ENCODE measurements at regions not wholly inside any gene's neighbourhood (a gene's known extent, or its start where the extent isn't known, plus 50 kb on each side); places are given as distances from the start of the nearest gene placed in this dataset.

DNA sequence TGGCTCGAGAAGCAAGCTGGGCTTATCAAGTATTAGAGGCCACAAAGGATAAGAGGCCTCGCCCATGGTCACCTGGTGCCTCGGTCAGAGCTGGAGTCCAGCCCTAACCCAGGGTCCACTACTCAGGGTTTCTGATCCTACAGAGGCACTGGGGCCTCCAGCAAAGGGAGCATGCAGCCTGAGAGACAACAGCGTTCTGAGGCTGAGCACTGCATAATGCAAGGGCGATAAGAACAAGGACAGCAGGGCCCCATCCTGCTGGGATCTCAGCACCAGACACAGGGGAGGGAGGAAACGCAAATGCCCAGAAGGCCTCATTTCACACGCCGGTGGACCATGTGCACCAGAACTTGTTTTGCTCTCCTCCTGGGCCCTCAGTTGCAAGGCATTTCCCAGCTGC is 63.0 kb downstream of the C5orf15 start:
- no peak for DNase-seq (ENCODE audit: low read depth)

DNA sequence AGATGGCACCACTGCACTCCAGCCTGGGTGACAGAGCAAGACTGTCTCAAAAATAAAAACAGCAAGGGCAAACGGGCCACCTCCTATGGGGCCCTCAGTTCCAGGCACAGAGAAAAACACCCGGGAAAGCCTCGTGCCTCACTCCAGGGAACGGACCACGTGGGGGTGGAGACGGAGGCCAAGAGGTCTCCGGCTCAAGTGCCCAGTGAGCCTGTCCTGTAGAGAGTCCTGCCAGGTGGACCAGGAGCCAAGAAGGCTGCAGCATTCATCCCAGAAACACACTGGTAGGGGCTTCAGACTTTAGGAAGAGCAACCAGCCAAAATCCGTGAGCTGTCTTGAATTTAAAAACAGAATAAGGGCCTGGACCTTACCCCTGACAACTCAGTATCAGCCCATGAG is 63.8 kb downstream of the C5orf15 start:
- DNase-seq (ENCODE audit: low read depth): no peak

DNA sequence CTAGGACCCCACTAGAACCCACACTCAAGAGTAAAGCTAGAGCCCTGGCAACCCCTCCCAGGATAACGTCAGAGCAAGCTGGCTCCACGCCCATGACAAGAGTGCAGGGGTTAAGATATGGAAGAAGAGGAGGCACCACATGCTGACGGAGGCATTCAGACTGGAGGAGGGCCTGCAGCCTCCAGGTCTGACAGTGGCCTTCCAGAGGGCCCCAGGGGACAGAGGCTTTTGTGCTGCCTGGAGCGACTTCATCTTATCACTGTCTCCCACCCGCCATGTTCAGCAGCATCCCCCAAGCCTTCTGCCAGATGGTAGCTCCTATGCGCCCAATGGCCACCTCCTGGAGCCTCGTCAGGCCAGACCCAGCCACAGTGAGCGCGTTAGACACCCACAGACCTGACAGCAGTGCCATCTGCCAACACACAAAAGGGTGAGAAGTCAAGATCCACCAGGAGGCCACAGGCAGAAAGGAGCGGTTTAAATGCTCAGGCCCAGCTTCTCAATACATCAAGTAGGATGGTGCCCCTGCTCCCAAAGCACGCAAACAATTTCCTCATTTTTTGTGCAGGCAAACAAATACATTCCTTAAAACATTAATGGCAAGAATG is 65.8 kb downstream of the C5orf15 start:
- no peak for DNase-seq (ENCODE audit: low read depth)

DNA sequence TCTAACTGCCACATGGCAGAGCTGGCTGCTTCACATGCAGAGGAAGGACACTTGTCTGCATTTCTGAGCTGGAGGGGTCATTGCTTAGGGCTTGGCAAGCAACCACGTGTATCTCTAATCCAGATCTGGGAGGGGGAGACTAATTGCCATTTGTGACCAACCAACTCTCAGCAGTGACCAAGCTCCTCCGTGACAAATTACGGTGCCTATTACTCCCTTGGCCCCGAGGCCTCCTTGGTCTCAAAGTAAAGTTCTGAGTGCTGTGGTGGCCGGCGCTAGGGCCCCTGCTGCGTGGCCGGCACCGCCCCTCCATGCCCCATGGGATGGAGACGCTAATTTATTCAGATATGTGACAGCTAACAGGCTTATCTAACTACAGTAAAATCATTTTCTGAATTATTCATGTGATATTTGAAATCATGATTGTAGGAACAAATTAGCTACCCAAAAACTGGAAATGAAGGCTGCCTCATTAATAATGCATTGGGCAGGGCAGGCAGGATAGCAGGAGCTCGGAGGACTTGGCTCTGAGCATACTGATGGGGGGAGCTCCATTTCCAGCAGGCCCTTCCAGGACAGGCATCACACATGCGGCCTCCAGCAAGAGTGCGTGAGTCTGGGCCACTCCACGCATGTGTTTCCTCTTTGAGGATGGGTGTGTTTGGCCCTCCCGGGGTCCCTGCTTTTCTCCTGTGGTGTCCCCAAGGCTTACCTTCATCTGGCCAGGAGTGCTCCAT is 67.7 kb downstream of the C5orf15 start:
- no peak for DNase-seq (ENCODE audit: low read depth)

DNA sequence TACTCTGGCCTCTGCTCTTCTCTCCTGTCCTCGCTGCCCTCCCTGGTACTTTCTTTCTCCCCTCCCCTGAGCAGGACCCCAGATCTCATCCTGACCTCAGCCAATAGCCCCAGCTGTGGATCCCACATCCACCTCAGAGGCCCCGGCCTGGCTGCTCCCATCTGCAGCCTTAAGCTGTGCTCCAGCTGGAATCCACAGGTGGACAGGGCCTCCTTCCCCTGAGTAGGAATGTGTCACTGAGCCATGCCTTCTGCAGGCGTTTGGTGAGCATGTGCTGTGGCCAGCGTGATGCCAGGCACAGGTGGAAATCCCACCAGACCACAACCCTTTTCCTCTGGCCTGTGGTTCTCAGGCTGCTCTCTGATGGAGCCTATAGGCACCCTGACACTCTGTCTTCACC is 68.9 kb downstream of the C5orf15 start:
- no peak for DNase-seq (ENCODE audit: low read depth)

DNA sequence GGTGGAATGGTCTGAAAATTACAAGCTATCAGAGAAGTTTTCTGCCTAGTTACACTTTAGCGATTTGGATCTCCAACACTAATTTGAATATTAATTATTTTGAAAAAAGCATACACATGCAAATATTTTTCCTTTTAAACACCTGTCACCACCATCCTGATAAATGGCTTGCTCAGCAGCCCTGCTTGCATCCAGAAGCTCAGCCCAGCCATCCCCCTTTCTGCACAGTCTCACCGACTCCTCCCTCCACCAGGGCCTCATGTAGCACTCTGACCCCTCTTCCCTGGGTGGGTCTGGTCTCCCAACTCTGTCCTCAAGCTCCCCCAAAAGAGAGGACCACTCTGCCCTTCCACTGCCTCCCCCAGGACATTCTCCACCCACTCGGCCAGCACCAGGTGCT is 70.0 kb downstream of the C5orf15 start:
- no peak for DNase-seq (ENCODE audit: low read depth)

DNA sequence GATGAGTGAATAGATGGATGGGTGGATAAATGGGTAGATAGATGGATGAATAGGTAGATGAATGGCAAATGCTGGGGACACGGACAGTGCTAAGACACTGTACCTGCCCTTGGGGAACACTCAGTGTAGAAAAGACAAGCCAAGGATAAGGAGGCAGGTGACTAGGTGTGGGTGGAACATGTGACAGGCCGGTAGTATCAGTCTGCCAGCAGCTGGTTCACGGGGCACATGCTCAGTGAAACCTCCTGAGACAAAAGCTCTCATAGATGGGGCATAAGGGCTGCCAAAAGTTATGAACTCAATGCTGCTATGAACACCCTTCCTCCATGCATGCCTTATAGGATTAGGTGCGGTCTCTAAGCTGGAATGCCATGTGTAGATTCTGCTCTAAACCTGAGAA is 71.0 kb downstream of the C5orf15 start:
- no peak for DNase-seq (ENCODE audit: low read depth)

DNA sequence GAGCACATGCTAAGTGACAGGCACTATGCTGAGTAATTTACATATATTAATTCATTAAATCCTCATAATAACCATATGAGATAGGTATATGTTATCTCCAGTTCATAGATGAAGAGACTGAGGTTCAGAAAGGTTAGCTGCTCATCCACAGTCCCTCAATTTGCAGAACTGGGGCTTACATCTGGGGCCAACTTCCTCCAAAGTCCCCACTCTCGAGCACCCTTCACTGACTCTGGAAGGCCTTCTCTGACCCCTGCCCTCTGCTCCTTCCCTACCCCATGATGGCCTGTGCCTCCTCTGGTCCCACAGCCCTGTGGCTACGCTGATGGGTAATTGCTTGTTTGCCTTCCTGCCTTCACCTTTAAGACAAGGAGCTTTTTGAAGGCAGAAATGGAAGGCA is 71.6 kb downstream of the C5orf15 start:
- no peak for DNase-seq (ENCODE audit: low read depth)

DNA sequence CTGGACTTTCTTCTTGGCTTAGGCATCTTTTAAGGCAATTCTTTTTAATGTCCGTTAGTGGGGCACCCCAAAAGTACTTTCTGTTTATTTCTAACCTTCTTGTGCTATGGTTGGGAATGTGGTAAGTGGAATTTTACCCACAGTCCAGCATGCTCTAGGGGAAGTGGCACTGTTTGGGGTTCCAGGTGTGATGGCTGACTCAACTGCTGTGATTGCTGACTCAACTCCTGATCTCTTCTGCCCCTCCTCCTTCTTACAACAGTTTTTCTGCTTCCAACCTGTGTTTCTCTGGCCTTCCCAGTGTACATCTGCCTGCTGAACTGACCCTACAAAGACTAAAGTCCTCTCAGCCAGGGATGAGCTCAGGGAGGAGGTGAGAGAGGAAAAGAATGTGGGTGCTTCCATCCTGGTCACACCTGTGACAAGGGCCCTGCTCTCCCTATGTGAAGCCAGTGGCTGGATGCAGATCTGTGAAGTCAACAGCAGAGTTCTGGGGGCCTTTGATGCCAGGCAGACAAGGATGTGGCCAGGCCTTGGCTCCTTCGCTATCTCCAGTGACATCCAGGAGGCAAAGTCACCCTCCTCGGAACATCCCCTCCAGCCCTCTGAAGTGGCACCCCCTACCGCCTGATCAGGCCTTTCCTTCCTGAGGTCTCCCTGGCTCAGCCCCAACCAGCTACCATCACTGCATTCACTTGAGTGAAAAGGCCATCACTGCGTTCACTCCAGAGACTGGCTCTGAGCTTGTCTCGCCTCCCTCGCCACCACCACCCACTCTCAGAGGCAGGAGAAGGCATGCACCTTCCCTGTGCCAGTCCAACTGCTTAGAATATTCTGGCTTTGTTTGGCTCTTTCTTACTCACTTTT is 72.2 kb downstream of the C5orf15 start:
- no peak for DNase-seq (ENCODE audit: low read depth)

DNA sequence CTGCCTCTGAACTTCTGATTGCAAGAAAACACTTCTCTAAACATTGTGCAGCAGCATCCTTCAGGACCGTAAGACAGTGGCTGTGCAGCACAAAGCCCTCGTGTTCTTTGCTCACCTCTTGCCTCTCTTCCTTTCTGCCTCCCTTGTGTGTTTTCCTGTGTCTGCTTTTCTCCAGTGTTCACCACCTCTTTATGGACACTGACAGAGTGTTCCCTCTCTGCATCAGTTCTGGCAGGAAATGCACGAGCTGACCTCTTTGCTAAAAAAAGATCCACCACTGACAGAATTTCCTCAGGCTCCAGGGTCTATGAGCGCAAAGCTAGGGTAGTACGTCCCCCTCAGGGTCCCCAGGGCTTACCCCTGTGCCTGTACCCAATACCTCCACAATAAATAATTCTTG is 74.3 kb downstream of the C5orf15 start:
- DNase-seq (ENCODE audit: low read depth): no peak

DNA sequence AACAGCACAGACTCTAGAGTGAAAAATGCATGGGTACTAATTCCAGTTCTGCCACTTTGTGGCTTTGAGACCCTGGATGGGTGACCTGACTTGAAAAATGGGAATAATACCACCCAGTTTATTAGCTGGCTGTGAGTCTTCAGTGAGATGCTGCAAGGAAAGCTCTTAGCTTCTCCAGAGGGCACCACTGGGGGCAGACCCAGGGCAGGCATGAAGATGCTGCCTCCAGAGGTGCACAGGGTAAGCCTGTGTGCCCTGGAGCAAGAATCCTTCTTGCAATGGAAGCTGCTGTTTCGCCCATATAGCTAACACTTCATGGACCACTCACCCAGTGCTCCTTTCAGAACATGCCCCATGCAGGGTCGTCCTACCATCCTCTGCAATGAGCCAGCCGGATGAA is 75.7 kb downstream of the C5orf15 start:
- DNase-seq (ENCODE audit: low read depth): no peak

DNA sequence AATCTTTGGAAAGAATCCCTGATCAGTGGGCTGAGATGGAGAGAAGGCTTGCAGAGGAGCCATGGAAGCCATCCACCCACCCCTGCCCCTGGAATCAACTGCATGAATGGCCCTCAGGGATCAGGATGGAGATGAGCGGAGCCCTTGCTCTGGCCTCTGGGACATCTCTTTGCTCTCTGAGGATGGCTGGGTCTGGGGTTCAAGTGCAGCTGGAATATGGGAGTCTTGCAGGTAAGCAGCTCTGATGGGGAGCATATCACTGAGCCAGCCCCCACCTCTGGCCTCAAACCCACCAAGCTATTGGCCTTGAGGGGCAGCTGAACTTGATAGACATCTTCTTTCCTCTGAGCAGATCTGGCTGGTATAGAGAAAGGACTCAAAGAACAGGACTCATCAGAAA is 76.1 kb downstream of the C5orf15 start:
- no peak for DNase-seq (ENCODE audit: low read depth)

DNA sequence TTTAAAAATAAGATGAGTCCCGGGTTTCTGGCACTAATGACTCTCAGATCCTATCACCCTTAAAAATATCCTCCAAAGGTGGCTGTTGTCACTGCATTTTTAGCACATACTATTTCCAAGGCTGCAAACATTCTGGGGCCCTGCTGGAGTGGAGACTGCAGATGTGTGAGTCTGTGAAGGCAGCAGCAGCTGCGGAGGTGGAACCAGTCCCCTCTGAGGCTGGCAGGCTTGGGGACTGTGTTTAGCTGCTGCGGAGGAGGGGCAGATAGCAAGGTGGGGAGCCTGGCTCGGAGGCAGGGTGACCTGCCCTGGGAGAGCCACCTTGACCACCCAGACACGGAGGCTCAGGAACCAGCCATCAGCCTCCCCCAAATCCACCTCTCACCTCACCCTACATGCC is 77.0 kb downstream of the C5orf15 start:
- DNase-seq (ENCODE audit: low read depth): no peak

DNA sequence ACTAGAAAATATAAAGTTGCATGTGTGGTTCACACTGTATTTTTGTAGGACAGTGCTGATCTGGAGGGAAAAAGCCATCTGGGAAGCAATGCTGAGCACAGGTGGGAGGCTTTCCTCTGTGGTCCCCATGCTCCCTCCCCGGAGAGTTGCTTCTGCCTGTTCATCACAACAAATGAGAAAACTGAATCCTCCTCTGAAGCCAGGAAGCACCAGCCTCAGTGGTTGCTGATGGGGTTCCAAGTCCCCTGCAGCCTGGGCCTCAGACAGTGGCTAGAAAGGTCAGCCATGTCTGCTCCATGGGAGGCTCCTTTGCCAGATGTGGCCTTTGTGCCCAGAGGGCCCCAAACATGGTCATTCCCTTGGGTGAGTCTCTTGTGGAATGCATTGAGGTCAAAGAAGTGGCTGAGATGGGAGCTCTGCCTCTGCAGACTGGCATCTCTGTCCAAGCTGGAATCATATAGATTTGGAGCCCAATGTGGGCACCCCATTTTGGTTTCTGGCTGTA is 77.6 kb downstream of the C5orf15 start:
- DNase-seq (ENCODE audit: low read depth): no peak

DNA sequence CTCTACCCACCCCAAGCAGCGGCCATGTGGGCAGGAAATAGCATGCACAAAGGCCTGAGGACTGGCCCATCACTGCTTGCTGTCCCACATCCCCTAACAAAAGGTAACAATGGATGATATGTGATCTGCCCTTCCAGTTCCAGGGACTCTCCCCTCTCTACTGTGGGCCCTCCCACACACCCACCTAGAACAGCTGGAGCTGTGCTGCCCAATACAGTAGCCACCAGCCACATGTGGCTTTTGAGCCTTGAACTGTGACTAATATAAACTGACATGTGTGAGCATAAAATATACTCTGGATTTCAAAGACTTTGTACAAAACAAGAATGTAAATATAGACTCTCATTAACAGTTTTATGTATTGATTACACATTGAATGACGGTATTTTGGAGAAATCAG is 78.1 kb downstream of the C5orf15 start:
- DNase-seq (ENCODE audit: low read depth): no peak

DNA sequence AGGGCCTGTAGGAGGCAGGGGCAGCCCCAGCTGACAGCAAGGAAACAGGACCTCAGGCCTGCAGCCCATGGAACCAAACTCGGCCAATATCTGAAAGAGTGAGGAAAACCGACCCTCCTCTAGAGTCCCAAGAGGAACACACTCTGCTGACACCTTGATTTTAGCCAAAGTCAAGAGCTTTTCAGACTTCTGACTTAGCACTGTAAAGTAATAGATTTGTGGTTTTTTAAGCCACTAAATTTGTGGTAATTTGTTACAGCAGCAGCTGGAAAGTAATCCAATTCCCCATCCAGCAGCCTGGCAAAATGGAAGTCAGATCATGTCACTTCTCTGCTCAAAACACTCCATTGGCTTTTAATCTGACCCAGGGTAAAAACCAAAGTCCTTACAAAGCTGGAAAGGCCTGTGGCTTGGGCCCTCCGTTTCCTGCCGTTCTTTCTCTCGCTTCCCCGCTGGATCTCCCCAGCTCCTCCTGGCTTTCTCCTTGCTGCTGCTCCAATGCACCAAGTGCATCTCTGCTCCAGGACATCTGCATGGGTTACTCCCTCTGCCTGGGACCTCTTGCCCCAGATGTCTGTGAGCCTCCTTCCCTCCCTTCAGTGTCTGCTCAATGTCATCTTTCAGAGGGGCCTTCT is 79.0 kb downstream of the C5orf15 start:
- DNase-seq (ENCODE audit: low read depth): no peak

DNA sequence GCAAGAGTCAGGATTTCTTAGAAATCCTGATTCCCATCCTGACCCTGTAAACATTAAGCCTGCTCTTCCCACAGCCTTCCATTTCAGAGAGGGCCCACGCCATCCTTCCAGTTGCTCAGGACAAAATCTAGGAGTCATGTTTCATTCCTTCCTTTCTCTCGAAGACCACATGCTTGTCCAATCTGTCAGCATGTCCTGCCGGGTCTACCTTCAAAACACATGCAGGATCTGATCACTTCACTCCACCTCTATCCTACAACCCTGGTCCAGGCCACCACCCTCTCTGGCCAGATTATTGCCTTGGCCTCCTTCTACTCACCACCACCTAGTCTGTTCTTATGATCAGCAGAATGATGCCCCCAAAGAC is 79.8 kb downstream of the C5orf15 start:
- no peak for DNase-seq (ENCODE audit: low read depth)

DNA sequence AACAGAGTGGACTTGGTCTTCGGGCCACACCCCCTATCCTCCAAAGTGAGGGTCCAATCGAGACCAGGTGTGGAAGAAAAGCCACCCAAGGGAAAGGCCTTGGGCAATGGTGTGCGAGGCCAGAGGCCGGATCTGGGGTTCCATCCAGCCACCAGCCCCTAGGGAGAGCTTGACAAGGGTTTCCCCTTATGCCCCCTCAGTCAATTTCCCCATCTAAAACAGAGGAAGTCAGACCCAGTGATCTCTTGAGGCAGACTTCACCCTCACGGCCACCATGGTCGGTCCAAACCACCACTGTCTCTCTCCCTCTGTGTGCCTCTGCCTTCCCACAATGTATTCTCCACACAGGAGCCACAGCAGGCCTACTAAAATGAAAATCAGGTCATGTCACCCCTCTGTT is 82.9 kb downstream of the C5orf15 start:
- no peak for DNase-seq (ENCODE audit: low read depth)

DNA sequence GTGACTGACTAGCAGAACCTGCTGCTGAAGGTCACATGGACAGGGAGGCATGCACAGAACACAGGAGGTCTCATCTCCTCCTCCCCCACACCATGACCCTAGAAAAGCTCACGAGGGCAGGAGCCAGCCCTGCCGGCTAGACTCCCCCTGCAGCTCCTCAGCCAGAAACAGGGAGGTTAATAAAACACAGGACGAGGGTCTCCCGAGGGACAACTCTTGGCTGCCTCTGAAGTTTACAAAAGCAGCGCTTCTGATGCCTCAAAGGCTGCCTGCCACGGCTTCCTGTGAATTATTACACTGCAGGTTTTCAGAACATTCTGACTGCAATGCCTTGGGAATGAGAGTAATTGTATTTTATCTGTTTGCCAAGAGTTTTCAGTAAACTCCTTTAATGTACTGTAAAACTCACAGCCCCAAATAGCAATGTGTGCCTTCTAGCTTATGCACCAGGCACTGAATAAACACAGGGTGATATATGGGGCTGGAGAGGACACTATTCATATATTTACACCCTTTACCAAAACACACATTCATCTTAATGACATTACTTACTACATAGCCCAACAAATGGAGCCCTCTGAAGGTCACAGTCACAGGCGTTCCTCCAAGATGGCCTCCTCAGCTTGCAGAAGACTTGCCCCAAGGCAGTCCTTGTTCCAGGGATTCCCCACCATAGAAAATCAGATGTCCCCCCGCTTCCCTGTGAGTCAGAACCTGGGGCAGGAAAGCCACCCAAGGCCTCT is 83.7 kb downstream of the C5orf15 start:
- no peak for DNase-seq (ENCODE audit: low read depth)

DNA sequence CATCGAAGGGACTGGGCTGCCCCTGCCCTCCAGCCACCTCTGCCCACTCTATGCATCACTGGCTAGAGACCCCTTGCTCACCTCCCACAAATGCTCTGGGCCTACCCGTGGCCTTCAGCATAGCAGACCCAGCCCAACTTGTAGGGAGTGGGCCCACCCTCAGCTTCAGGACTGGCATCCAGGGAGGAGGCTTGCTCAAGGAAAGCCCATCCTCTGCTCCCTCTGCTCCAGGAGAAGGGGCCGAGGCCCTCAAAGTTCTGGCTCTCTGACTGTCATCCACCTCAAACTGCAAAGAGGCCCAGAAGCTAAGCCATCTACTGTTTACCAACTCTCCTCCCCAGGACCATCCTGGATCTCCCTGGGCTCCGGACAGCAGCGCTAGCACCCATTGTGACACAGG is 84.5 kb downstream of the C5orf15 start:
- no peak for DNase-seq (ENCODE audit: low read depth)

DNA sequence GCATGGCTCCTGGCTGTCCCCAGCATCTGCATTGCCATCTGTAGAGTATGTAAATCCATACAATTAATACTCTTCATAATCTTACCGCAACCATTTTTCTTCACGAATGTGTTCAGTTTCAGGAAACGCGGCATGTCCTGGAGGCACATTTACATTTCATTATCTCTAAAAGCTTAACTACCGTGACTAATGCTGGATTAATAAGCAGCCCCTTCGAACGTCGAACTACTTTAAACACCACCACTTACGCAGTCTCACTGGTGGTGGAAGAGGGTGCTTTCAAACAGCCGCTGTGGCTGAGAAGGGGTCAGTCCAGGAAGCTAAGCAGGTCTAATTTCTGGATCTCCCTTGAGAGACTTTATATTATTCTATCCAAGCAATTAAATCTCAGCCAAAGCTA is 85.6 kb downstream of the C5orf15 start:
- no peak for DNase-seq (ENCODE audit: low read depth)

DNA sequence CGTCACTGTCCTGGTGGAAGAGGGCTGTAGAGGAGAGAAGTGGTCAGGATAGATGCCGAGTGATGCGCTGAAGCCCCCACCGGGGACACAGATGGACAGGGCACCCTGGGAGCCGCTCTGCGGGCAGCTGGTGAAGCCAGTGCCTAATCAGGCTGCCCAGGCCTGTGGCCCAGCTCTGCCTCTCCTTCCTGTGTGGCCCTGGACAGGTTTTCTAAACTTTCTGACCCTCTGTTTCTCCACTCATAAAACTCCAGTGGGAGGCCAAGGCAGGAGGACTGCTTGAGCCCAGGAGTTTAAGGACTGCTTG is 86.1 kb downstream of the C5orf15 start:
- DNase-seq (ENCODE audit: low read depth): no peak

Measured in activated T-cell treated with anti-CD3 and anti-CD28 coated beads for 1 hour (primary cell).